ENCODE measurements at regions not wholly inside any gene's neighbourhood (a gene's known extent, or its start where the extent isn't known, plus 50 kb on each side); places are given as distances from the start of the nearest gene placed in this dataset.

GRCh38 chr16:60031740-60032139 is 1297.6 kb upstream of the GOT2 start:
- ATAC-seq: no peak
- TF ChIP-seq, protein P1, sequence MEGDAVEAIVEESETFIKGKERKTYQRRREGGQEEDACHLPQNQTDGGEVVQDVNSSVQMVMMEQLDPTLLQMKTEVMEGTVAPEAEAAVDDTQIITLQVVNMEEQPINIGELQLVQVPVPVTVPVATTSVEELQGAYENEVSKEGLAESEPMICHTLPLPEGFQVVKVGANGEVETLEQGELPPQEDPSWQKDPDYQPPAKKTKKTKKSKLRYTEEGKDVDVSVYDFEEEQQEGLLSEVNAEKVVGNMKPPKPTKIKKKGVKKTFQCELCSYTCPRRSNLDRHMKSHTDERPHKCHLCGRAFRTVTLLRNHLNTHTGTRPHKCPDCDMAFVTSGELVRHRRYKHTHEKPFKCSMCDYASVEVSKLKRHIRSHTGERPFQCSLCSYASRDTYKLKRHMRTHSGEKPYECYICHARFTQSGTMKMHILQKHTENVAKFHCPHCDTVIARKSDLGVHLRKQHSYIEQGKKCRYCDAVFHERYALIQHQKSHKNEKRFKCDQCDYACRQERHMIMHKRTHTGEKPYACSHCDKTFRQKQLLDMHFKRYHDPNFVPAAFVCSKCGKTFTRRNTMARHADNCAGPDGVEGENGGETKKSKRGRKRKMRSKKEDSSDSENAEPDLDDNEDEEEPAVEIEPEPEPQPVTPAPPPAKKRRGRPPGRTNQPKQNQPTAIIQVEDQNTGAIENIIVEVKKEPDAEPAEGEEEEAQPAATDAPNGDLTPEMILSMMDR (IDR thresholded peaks at IDR 0.05): no peak
- DNase-seq: no peak
- Histone ChIP-seq H3K4me3 (no peak overlapping the region), H3K9me3 (peaks cover 47% of the 10 kb centered on the region), H3K36me3 (ENCODE audit: low read depth) (no peaks in the 10 kb centered on the region), H3K4me1 (ENCODE audit: low read depth) (no peaks in the 10 kb centered on the region)
- intact Hi-C loops (cut with DNase I, micrococcal nuclease): no loop called here

GRCh38 chr16:60027351-60027750 is 1293.2 kb upstream of the GOT2 start:
- Histone ChIP-seq H3K9me3 (peaks cover 34% of the 10 kb centered on the region), H3K4me3 (no peak overlapping the region), H3K4me1 (ENCODE audit: low read depth) (no peaks in the 10 kb centered on the region), H3K36me3 (ENCODE audit: low read depth) (no peaks in the 10 kb centered on the region)
- DNase-seq: no peak
- intact Hi-C loops (cut with DNase I, micrococcal nuclease): no loop called here
- TF ChIP-seq, protein P1 (IDR thresholded peaks at IDR 0.05): no peak
- no peak for ATAC-seq

GRCh38 chr16:60013076-60013475 is 1279.0 kb upstream of the GOT2 start:
- intact Hi-C loops (cut with DNase I, micrococcal nuclease): no loop called here
- Histone ChIP-seq H3K9me3 (peaks cover 43% of the 10 kb centered on the region), H3K36me3 (ENCODE audit: low read depth) (no peaks in the 10 kb centered on the region), H3K4me3 (no peak overlapping the region), H3K4me1 (ENCODE audit: low read depth) (no peaks in the 10 kb centered on the region)
- DNase-seq (peak in 1 of 3 donors; percentile 29), ATAC-seq (no peak)
- TF ChIP-seq, protein P1 (IDR thresholded peaks at IDR 0.05): no peak

DNA sequence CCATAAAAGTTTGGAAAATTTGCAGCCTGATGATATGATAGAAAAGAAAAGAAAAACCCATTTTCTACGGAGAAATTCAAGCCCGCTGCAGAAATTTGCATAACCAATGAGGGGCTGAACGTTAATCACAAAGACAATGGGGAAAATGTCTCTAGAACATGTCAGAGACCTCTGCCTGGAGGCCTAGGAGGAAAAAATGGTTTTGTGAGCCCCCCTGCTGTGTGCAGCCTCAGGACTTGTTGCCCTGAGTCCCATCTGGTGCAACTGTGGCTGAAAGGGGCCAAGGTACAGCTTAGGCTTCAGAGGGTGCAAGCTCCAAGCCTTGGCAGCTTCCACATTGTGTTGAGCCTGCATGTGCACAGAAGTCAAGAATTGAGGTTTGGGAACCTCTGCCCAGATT is 1267.4 kb upstream of the GOT2 start:
- Histone ChIP-seq H3K4me3 (no peak overlapping the region), H3K9me3 (peaks cover 48% of the 10 kb centered on the region), H3K36me3 (ENCODE audit: low read depth) (no peaks in the 10 kb centered on the region), H3K4me1 (ENCODE audit: low read depth) (no peaks in the 10 kb centered on the region)
- ATAC-seq: no peak
- intact Hi-C loops (cut with DNase I, micrococcal nuclease): no loop called here
- no peak for DNase-seq
- TF ChIP-seq, protein P1 (IDR thresholded peaks at IDR 0.05): no peak

DNA sequence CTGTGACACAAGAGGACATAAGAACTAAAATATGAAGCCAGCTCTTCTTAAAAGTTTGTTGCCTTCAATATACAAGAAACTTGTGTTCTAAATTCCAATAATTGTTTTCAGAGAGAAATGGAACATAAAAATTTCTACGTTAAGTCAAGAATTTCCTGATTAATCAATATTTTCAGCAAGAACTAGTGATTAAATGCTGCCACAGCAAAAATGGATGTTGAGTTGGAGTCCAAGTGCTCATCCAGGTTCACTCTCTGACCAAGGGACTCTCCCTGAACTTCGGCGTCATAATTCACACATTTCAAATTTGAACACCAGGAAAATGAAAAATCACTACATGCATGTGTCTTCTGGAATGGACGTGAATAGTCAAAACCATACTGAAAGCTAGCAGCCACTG is 1263.6 kb upstream of the GOT2 start:
- Histone ChIP-seq H3K4me1 (ENCODE audit: low read depth) (no peaks in the 10 kb centered on the region), H3K4me3 (no peak overlapping the region), H3K36me3 (ENCODE audit: low read depth) (no peaks in the 10 kb centered on the region), H3K9me3 (peaks cover 55% of the 10 kb centered on the region)
- ATAC-seq (no peak), DNase-seq (no peak)
- intact Hi-C loops (cut with DNase I, micrococcal nuclease): no loop called here
- TF ChIP-seq, protein P1 (IDR thresholded peaks at IDR 0.05): no peak

- ATAC-seq (no peak), DNase-seq (peak in 1 of 3 donors; percentile 10)
- TF ChIP-seq, protein P1 (IDR thresholded peaks at IDR 0.05): no peak
- intact Hi-C loops (cut with DNase I, micrococcal nuclease): no loop called here
- H3K4me3 ChIP-seq: no peak overlapping the region
- H3K9me3 ChIP-seq: peaks cover 55% of the 10 kb centered on the region
- H3K36me3 ChIP-seq (ENCODE audit: low read depth): no peaks in the 10 kb centered on the region
- no peaks in the 10 kb centered on the region for H3K4me1 ChIP-seq (ENCODE audit: low read depth)
Measured at GRCh38 chr16:59993101-59993500, 1259.0 kb upstream of the GOT2 start.

Data from mucosa of descending colon (tissue), 3 donors.